Neuronal stem cell (in vitro differentiated cells): ENCODE measurements at regions not wholly inside any gene's neighbourhood (a gene's known extent, or its start where the extent isn't known, plus 50 kb on each side); places are given as distances from the start of the nearest gene placed in this dataset.

ENCODE experiments used
- DNase-seq: peaks from one replicate; pipeline ENCODE4 v3.0.0-alpha.2; 2013; ENCODE audit warnings: low spot score
- H2AFZ ChIP-seq: one replicate; pipeline ENCODE4 v1.6.1; 2013; ENCODE audit warnings: mild to moderate bottlenecking, low read length, inconsistent platforms
- H2AK5ac ChIP-seq: 2 replicates; pipeline ENCODE4 v1.6.1; 2013; ENCODE audit warnings: low read depth, mild to moderate bottlenecking, inconsistent platforms, low read length, moderate library complexity, mixed read lengths
- H2BK120ac ChIP-seq: 2 replicates; pipeline ENCODE4 v1.6.1; 2013; ENCODE audit warnings: low read depth, mild to moderate bottlenecking, inconsistent platforms, low read length, moderate library complexity, mixed read lengths
- H2BK12ac ChIP-seq: one replicate; pipeline ENCODE4 v1.6.1; 2013; ENCODE audit warnings: low read length, inconsistent platforms
- H2BK15ac ChIP-seq: 2 replicates; pipeline ENCODE4 v1.6.1; 2013; ENCODE audit warnings: mild to moderate bottlenecking, low read length, inconsistent platforms, mixed read lengths
- H2BK5ac ChIP-seq: one replicate; pipeline ENCODE4 v1.6.1; 2013; ENCODE audit warnings: inconsistent platforms, mild to moderate bottlenecking, low read length, moderate library complexity
- H3K14ac ChIP-seq: one replicate; pipeline ENCODE4 v1.6.1; 2013; ENCODE audit warnings: low read length, inconsistent platforms
- H3K18ac ChIP-seq: 2 replicates; pipeline ENCODE4 v1.6.1; 2013; ENCODE audit warnings: low read length, inconsistent platforms
- H3K23ac ChIP-seq: 2 replicates; pipeline ENCODE4 v1.6.1; 2013; ENCODE audit warnings: low read depth, mild to moderate bottlenecking, mixed read lengths, low read length, inconsistent platforms; ENCODE audit not compliant: poor library complexity
- H3K27ac ChIP-seq: replicated peaks from 3 replicates; pipeline ENCODE4 v1.5.1; 2013; ENCODE audit warnings: low read length, inconsistent platforms
- H3K27me3 ChIP-seq, 3 experiments: 2 replicates each; pipeline ENCODE4 v1.6.1; 2013; ENCODE audit warnings: low read length in 3 of 3, mild to moderate bottlenecking in 2 of 3, inconsistent platforms in 1 of 3, low read depth in 1 of 3, mixed read lengths in 1 of 3, moderate library complexity in 1 of 3; ENCODE audit not compliant: control insufficient read depth in 3 of 3, insufficient read depth in 3 of 3
- H3K36me3 ChIP-seq, 2 donors: replicated peaks in 1 of 2; 2 replicates each; pipeline ENCODE4 v1.6.1; 2013; ENCODE audit warnings: low read length in 2 of 2; ENCODE audit not compliant: control insufficient read depth in 2 of 2, insufficient read depth in 2 of 2
- H3K4ac ChIP-seq: 2 replicates; pipeline ENCODE4 v1.6.1; 2013; ENCODE audit warnings: inconsistent platforms, mild to moderate bottlenecking, low read length, moderate library complexity
- H3K4me1 ChIP-seq, 2 donors: 1 replicate in 1 of 2; 2 replicates in 1 of 2; pipeline ENCODE4 v1.6.1; 2013; ENCODE audit warnings: low read length in 2 of 2, low read depth in 1 of 2; ENCODE audit not compliant: control insufficient read depth in 2 of 2, insufficient read depth in 1 of 2
- H3K4me2 ChIP-seq: one replicate; pipeline ENCODE4 v1.6.1; 2013; ENCODE audit warnings: mild to moderate bottlenecking, low read length, inconsistent platforms; ENCODE audit not compliant: insufficient read depth, poor library complexity, severe bottlenecking
- H3K4me3 ChIP-seq, 2 donors: 2 replicates each; pipeline ENCODE4 v1.5.1; 2013; ENCODE audit warnings: low read length in 2 of 2, mild to moderate bottlenecking in 2 of 2, inconsistent platforms in 1 of 2, moderate library complexity in 1 of 2
- H3K79me1 ChIP-seq: one replicate; pipeline ENCODE4 v1.6.1; 2013; ENCODE audit warnings: low read depth, mild to moderate bottlenecking, inconsistent platforms, low read length, moderate library complexity
- H3K9ac ChIP-seq: one replicate; pipeline ENCODE4 v1.6.1; 2013; ENCODE audit warnings: mild to moderate bottlenecking, low read depth, low read length, inconsistent platforms; ENCODE audit not compliant: poor library complexity
- H3K9me3 ChIP-seq, 2 donors: replicated peaks in 1 of 2; 2 replicates each; pipeline versions ENCODE3 to v1.6.1; 2013; ENCODE audit warnings: low read length in 2 of 2, mild to moderate bottlenecking in 2 of 2, inconsistent platforms in 1 of 2, low read depth in 1 of 2, mixed read lengths in 1 of 2, moderate library complexity in 1 of 2; ENCODE audit not compliant: control insufficient read depth in 2 of 2, insufficient read depth in 1 of 2
- H4K8ac ChIP-seq: one replicate; pipeline ENCODE4 v1.6.1; 2013; ENCODE audit warnings: low read depth, mild to moderate bottlenecking, inconsistent platforms, low read length, moderate library complexity
- H4K91ac ChIP-seq: one replicate; pipeline ENCODE4 v1.6.1; 2013; ENCODE audit warnings: low read length, low read depth, mild to moderate bottlenecking, inconsistent platforms; ENCODE audit not compliant: poor library complexity
- WGBS, 2 donors: extraction: QIAGEN DNeasy Blood & Tissue Kit; methylation state at CpG; one replicate each; pipeline ENCODE4 v1.1.7; 2013; ENCODE audit warnings: missing lambda C conversion rate in 2 of 2, mixed read lengths in 1 of 2; ENCODE audit not compliant: insufficient read length in 2 of 2, insufficient replicate concordance in 1 of 2; ENCODE audit errors: extremely low coverage in 2 of 2; 5-methylcytosine and 5-hydroxymethylcytosine counted together

DNA sequence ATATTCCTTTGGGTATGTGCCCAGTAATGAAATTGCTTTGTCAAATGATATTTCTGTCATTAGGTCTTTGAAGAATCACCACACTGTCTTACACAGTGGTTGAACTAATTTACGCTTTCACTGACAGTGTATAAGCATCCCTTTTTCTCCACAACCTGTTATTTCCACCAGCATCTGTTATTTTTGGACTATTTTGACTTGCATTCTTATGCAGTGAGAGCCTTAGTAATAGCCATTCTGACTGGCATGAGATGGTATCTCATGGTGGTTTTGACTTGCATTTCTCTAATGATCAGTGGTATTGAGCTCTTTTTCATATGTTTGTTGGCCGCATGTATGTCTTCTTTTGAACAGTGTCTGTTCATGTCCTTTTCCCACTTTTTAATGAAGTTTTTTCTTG is 92.0 kb upstream of the SPATA13 start:
- Histone ChIP-seq H3K14ac (no peak overlapping the region), H2AFZ (no peak overlapping the region), H3K18ac (no peak overlapping the region), H2BK15ac (no peak overlapping the region), H3K23ac (no peak overlapping the region), H3K4me1 (peaks cover 14 to 16% of the 10 kb centered on the region in 2 donors), H3K4me2 (no peak overlapping the region), H2AK5ac (no peak overlapping the region), H3K27ac (no peak overlapping the region), H3K4me3 (no peak overlapping the region), H4K8ac (no peak overlapping the region), H3K4ac (no peak overlapping the region), H2BK12ac (no peak overlapping the region), H3K79me1 (no peaks in the 10 kb centered on the region), H2BK5ac (no peak overlapping the region), H4K91ac (no peak overlapping the region), H2BK120ac (no peak overlapping the region), H3K36me3 (no peaks in the 10 kb centered on the region), H3K9me3 (no peaks in the 10 kb centered on the region), H3K27me3 (no peaks in the 10 kb centered on the region), H3K9ac (no peak overlapping the region)
- DNase-seq: no peak
- no CpG with 5 or more reads among the region's 2 CpGs for WGBS, 2 donors

DNA sequence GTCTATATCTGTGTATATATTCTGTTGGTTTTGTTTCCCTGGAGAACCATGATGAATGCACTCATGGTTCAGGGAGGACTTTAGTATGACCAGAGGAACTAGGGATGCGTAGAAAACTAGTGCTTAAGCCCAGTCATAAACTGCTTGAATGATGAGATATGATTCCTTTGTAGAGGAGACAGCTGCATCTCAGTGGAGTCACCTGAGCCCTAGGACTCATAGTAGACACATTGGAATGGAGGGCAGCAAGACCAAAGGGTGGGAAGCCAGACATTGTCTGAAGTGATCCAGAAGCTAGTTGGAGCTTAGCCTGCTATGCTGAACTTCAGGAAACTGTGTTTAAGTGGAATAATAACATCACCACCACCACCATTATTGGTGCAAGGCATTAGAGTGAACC is 89.5 kb upstream of the SPATA13 start:
- H3K4ac ChIP-seq: no peak overlapping the region
- no peak overlapping the region for H2AK5ac ChIP-seq
- H3K23ac ChIP-seq: no peak overlapping the region
- no peak overlapping the region for H3K9ac ChIP-seq
- no peak overlapping the region for H2BK120ac ChIP-seq
- no peaks in the 10 kb centered on the region for H3K9me3 ChIP-seq
- DNase-seq: no peak
- H2BK15ac ChIP-seq: no peak overlapping the region
- H3K27ac ChIP-seq: no peak overlapping the region
- H3K36me3 ChIP-seq: no peaks in the 10 kb centered on the region
- H4K91ac ChIP-seq: no peak overlapping the region
- WGBS, 2 donors: no CpG with 5 or more reads among the region's 1 CpG
- peaks cover 9% of the 10 kb centered on the region in 2 donors for H3K4me1 ChIP-seq
- no peak overlapping the region for H2AFZ ChIP-seq
- no peaks in the 10 kb centered on the region for H3K27me3 ChIP-seq
- no peak overlapping the region for H3K18ac ChIP-seq
- no peak overlapping the region for H3K4me2 ChIP-seq
- no peak overlapping the region for H4K8ac ChIP-seq
- H3K14ac ChIP-seq: no peak overlapping the region
- no peaks in the 10 kb centered on the region for H3K79me1 ChIP-seq
- H2BK5ac ChIP-seq: no peak overlapping the region
- no peak overlapping the region for H3K4me3 ChIP-seq
- no peak overlapping the region for H2BK12ac ChIP-seq

DNA sequence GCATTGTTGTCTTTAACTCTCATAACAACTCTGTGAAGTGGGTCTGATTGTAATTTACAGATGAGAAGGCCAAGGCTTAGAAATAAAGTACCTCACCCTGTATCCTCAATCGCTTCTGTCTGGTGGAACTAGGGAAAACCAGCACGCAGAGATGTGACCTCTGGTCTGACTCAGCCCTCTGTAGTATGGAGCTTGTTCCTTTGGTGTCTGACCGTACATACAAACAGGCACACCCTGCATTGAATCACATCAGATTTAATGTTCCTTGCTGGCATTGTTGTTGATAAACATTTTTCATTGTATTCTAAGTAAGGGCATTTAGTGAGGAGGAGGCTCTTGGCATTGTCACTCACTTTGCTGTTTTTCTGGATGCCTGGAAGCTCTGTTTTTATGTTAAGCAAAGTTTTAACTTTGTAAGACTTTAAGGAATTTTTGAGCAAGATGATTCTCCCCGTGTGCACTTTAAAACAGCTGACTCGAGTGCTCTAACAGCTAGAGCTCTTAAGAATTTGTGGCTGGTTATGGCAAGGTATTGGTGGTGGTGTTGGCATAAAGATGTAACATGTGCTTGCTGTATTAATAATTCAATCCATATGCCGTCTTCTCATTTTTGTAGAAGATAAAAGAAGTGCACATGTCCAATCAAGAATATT is 89.0 kb upstream of the SPATA13 start:
- Histone ChIP-seq H3K4me2 (no peak overlapping the region), H3K9me3 (no peaks in the 10 kb centered on the region), H4K8ac (no peak overlapping the region), H3K27ac (no peak overlapping the region), H3K23ac (no peak overlapping the region), H3K4me3 (no peak overlapping the region), H3K36me3 (no peaks in the 10 kb centered on the region), H3K18ac (no peak overlapping the region), H3K4me1 (peaks cover 11 to 14% of the 10 kb centered on the region in 2 donors), H2AFZ (no peak overlapping the region), H2BK15ac (no peak overlapping the region), H3K9ac (no peak overlapping the region), H3K79me1 (no peaks in the 10 kb centered on the region), H2BK12ac (no peak overlapping the region), H3K27me3 (no peaks in the 10 kb centered on the region), H2BK5ac (no peak overlapping the region), H3K4ac (no peak overlapping the region), H4K91ac (no peak overlapping the region), H2AK5ac (no peak overlapping the region), H3K14ac (no peak overlapping the region), H2BK120ac (no peak overlapping the region)
- DNase-seq: no peak
- no CpG with 5 or more reads among the region's 6 CpGs for WGBS, 2 donors

DNA sequence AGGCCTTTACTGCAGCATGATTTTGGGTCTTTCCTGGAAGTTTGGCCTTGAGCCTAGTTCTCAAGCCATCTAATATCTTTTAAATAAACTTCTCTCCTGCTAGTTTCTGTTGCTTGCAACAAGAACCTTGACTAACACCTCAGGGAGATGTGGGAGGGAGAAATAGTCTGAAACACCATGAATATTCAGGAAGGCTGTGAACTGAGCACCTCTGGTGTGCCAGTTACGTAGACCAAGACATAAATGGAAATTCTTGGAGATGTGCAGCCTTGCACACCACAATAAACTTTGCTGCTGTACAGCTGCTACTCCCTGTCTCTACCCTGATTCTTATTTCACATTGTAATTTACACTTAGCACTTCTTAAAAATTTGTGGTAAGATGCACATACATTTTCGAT is 86.9 kb upstream of the SPATA13 start:
- Histone ChIP-seq H2BK120ac (no peak overlapping the region), H3K23ac (no peak overlapping the region)

More for the DNA sequence above, 86.9 kb upstream of the SPATA13 start:
- Histone ChIP-seq H4K8ac (no peak overlapping the region), H3K4me2 (no peak overlapping the region), H3K27ac (no peak overlapping the region), H4K91ac (no peak overlapping the region), H2BK15ac (no peak overlapping the region), H3K36me3 (no peaks in the 10 kb centered on the region), H3K4me1 (peaks cover 10 to 15% of the 10 kb centered on the region in 2 donors), H2BK5ac (no peak overlapping the region), H3K18ac (no peak overlapping the region), H3K9ac (no peak overlapping the region), H3K4ac (no peak overlapping the region), H3K9me3 (no peaks in the 10 kb centered on the region), H2AK5ac (no peak overlapping the region), H2AFZ (no peak overlapping the region), H3K79me1 (no peaks in the 10 kb centered on the region), H3K14ac (no peak overlapping the region), H3K4me3 (no peak overlapping the region), H2BK12ac (no peak overlapping the region), H3K27me3 (no peaks in the 10 kb centered on the region)
- no peak for DNase-seq
- WGBS, 2 donors: no CpG with 5 or more reads among the region's 2 CpGs
